Gastroesophageal sphincter (tissue), 4 donors: ENCODE measurements at regions not wholly inside any gene's neighbourhood (a gene's known extent, or its start where the extent isn't known, plus 50 kb on each side); places are given as distances from the start of the nearest gene placed in this dataset.
"Not testable (repeated sequence)": the region's sequence is repeated elsewhere in the genome, so short reads cannot be mapped to it uniquely, and the experiment has no call there.

ENCODE experiments used
- ATAC-seq: fragments of 150-250 bp; one replicate; pipeline ENCODE4 v1.9.1; 2016; ENCODE audit warnings: mild to moderate bottlenecking, moderate library complexity
- H3K27ac ChIP-seq, 4 donors: fragments of 200-600 bp; sonication (generic) in 3 of 4; 1 replicate in 3 of 4; 2 replicates in 1 of 4; pipeline ENCODE4 v1.5.1; 2016 to 2019
- H3K27me3 ChIP-seq: fragments of 200-600 bp; sonication (generic); one replicate; pipeline ENCODE4 v1.5.1; 2019
- H3K36me3 ChIP-seq, 2 donors: fragments of 200-600 bp; sonication (generic); one replicate each; pipeline ENCODE4 v1.5.1; 2019; ENCODE audit warnings: control low read depth in 1 of 2
- H3K4me1 ChIP-seq, 3 donors: fragments of 200-600 bp; sonication (generic); 1 replicate in 2 of 3; 2 replicates in 1 of 3; pipeline ENCODE4 v1.5.1; 2016 to 2019; ENCODE audit warnings: control low read depth in 2 of 3
- H3K4me3 ChIP-seq, 2 donors: fragments of 200-600 bp; sonication (generic); one replicate each; pipeline ENCODE4 v1.5.1; 2019; ENCODE audit warnings: mild to moderate bottlenecking in 1 of 2, moderate library complexity in 1 of 2
- H3K9me3 ChIP-seq, 3 donors: fragments of 200-600 bp; sonication (generic); one replicate each; pipeline ENCODE4 v1.5.1; 2017 to 2019; ENCODE audit warnings: control low read depth in 2 of 3
- CTCF ChIP-seq, 4 experiments: fragments of 200-600 bp in 2 of 4; fragments of 450-650 bp in 2 of 4; sonication (generic) in 1 of 4; IDR thresholded peaks; one replicate each; pipeline ENCODE4 v1.5.1; 2017 to 2019; ENCODE audit warnings: antibody characterized with exemption in 4 of 4, mild to moderate bottlenecking in 2 of 4, moderate library complexity in 2 of 4
- EP300 ChIP-seq: sonication (generic); formaldehyde crosslinking; IDR thresholded peaks from one replicate; pipeline ENCODE4 v1.6.1; 2017; ENCODE audit warnings: antibody characterized with exemption, mild to moderate bottlenecking
- POLR2A ChIP-seq, 2 donors: fragments of 450-650 bp; IDR thresholded peaks; one replicate each; pipeline ENCODE4 v1.6.1; 2017; ENCODE audit warnings: antibody characterized with exemption in 2 of 2, mild to moderate bottlenecking in 2 of 2, moderate library complexity in 1 of 2
- POLR2AphosphoS5 ChIP-seq: sonication (generic); formaldehyde crosslinking; IDR thresholded peaks from one replicate; pipeline ENCODE4 v1.6.1; 2017; ENCODE audit warnings: antibody characterized with exemption
- WGBS, 2 donors: methylation state at CpG; one replicate each; pipeline ENCODE4 v1.1.5; 2018; ENCODE audit warnings: low coverage in 1 of 2; 5-methylcytosine and 5-hydroxymethylcytosine counted together

- no peaks in the 10 kb centered on the region for H3K4me1 ChIP-seq
- no peaks in the 10 kb centered on the region for H3K27me3 ChIP-seq
- H3K4me3 ChIP-seq, result no peak overlapping the region
- WGBS, 2 donors, result 57 to 84% methylated on average over 2 of the region's 2 CpGs
- no peaks in the 10 kb centered on the region for H3K36me3 ChIP-seq
- no peak overlapping the region for H3K27ac ChIP-seq
- no peak for ATAC-seq
- H3K9me3 ChIP-seq, result no peaks in the 10 kb centered on the region
- TF ChIP-seq EP300 (no peak), POLR2AphosphoS5 (no peak), POLR2A (IDR thresholded peaks at IDR 0.05) (no peak), CTCF (IDR thresholded peaks at IDR 0.05) (no peak)
These were observed 74.7 kb downstream of the BTBD3 start for GRCh38 chr20:11992426-11992825.

- H3K4me1 ChIP-seq, result no peaks in the 10 kb centered on the region
- WGBS, 2 donors, result 89 to 100% methylated on average over 1 to 3 of the region's 7 CpGs
- no peak overlapping the region for H3K4me3 ChIP-seq
- no peak for ATAC-seq
- no peak overlapping the region for H3K27ac ChIP-seq
- TF ChIP-seq POLR2AphosphoS5, result no peak
- no peak for TF ChIP-seq CTCF (IDR thresholded peaks at IDR 0.05)
- TF ChIP-seq POLR2A (IDR thresholded peaks at IDR 0.05), result no peak
- no peak for TF ChIP-seq EP300
- H3K9me3 ChIP-seq, result no peaks in the 10 kb centered on the region
- H3K36me3 ChIP-seq, result no peaks in the 10 kb centered on the region
- H3K27me3 ChIP-seq, result no peaks in the 10 kb centered on the region
These were observed 76.3 kb downstream of the BTBD3 start for GRCh38 chr20:11993886-11994461.

GRCh38 chr20:11995805-11996567, 78.3 kb downstream of the BTBD3 start:
- Histone ChIP-seq H3K4me3 (no peak overlapping the region), H3K36me3 (no peaks in the 10 kb centered on the region), H3K27me3 (no peaks in the 10 kb centered on the region), H3K27ac (peak overlapping the region in 1 of 4 donors; percentile 25), H3K9me3 (no peaks in the 10 kb centered on the region), H3K4me1 (no peaks in the 10 kb centered on the region)
- no peak for ATAC-seq
- TF ChIP-seq POLR2A (IDR thresholded peaks at IDR 0.05) (no peak), EP300 (no peak), CTCF (IDR thresholded peaks at IDR 0.05) (no peak)
- 73% methylated on average over 2 to 7 of the region's 7 CpGs for WGBS, 2 donors

GRCh38 chr20:12004776-12005175, 87.1 kb downstream of the BTBD3 start:
- ATAC-seq, H3K4me3 ChIP-seq, H3K27me3 ChIP-seq, H3K4me1 ChIP-seq, H3K9me3 ChIP-seq, H3K27ac ChIP-seq, H3K36me3 ChIP-seq: not testable (repeated sequence)
- WGBS, 2 donors, result 100% methylated on average over 1 of the region's 1 CpG; no CpG with 5 or more reads in 1 of the 2 donors

GRCh38 chr20:12012241-12013222, 94.8 kb downstream of the BTBD3 start:
- no peak for TF ChIP-seq POLR2A (IDR thresholded peaks at IDR 0.05)
- TF ChIP-seq CTCF (IDR thresholded peaks at IDR 0.05), result peak; percentile 13 to 64 (median 26)
- Histone ChIP-seq H3K36me3 (no peaks in the 10 kb centered on the region), H3K27ac (no peak overlapping the region), H3K27me3 (no peaks in the 10 kb centered on the region), H3K9me3 (no peaks in the 10 kb centered on the region), H3K4me1 (no peaks in the 10 kb centered on the region), H3K4me3 (no peak overlapping the region)
- WGBS, 2 donors, result 77 to 82% methylated on average over 9 of the region's 9 CpGs
- ATAC-seq, result no peak
